Hepatocyte (in vitro differentiated cells): ENCODE measurements at regions not wholly inside any gene's neighbourhood (a gene's known extent, or its start where the extent isn't known, plus 50 kb on each side); places are given as distances from the start of the nearest gene placed in this dataset.
A peak's percentile ranks its signal among the peaks of the same experiment; 100 is the strongest.

Source experiments
- DNase-seq: peaks from one replicate; pipeline ENCODE4 v3.0.0-alpha.2; 2016; ENCODE audit warnings: low spot score
- H2AFZ ChIP-seq: fragments of 200-600 bp; sonication (generic); 2 replicates; pipeline ENCODE4 v1.6.0; 2016; ENCODE audit warnings: antibody characterized with exemption, mild to moderate bottlenecking
- H3K27ac ChIP-seq: fragments of 200-600 bp; sonication (generic); 2 replicates; pipeline ENCODE4 v1.5.1; 2016; ENCODE audit warnings: mild to moderate bottlenecking
- H3K27me3 ChIP-seq: fragments of 200-600 bp; sonication (generic); 2 replicates; pipeline ENCODE4 v1.6.1; 2016
- H3K36me3 ChIP-seq: fragments of 200-600 bp; sonication (generic); replicated peaks from 2 replicates; pipeline ENCODE4 v1.5.1; 2016; ENCODE audit warnings: low read depth; ENCODE audit not compliant: insufficient read depth
- H3K4me1 ChIP-seq: fragments of 200-600 bp; sonication (generic); 2 replicates; pipeline ENCODE4 v1.5.1; 2016; ENCODE audit warnings: mild to moderate bottlenecking, moderate library complexity; ENCODE audit not compliant: insufficient read depth
- H3K4me2 ChIP-seq: fragments of 200-600 bp; sonication (generic); 2 replicates; pipeline ENCODE4 v1.6.0; 2016
- H3K4me3 ChIP-seq: fragments of 200-600 bp; sonication (generic); 2 replicates; pipeline ENCODE4 v1.5.1; 2016; ENCODE audit warnings: mild to moderate bottlenecking
- H3K79me2 ChIP-seq: fragments of 200-600 bp; sonication (generic); 2 replicates; pipeline ENCODE4 v1.6.0; 2017; ENCODE audit warnings: mild to moderate bottlenecking
- H3K9me2 ChIP-seq: fragments of 200-600 bp; sonication (generic); replicated peaks from 2 replicates; pipeline ENCODE4 v1.6.0; 2017; ENCODE audit warnings: mild to moderate bottlenecking; ENCODE audit not compliant: insufficient read depth
- H3K9me3 ChIP-seq: fragments of 200-600 bp; sonication (generic); 2 replicates; pipeline ENCODE4 v1.5.1; 2016; ENCODE audit warnings: low read depth, mild to moderate bottlenecking
- H4K20me1 ChIP-seq: fragments of 200-600 bp; sonication (generic); 2 replicates; pipeline ENCODE4 v1.6.0; 2016; ENCODE audit warnings: mild to moderate bottlenecking; ENCODE audit not compliant: insufficient read depth, poor library complexity, severe bottlenecking
- EZH2 ChIP-seq: fragments of 200-600 bp; sonication (generic); IDR thresholded peaks from 2 replicates; pipeline ENCODE4 v1.6.1; 2016; ENCODE audit warnings: antibody characterized with exemption, mild to moderate bottlenecking, borderline replicate concordance
- EZH2phosphoT487 ChIP-seq: fragments of 200-600 bp; sonication (generic); IDR thresholded peaks from one replicate; pipeline ENCODE4 v1.6.1; 2018; ENCODE audit warnings: antibody characterized with exemption, mild to moderate bottlenecking, low read depth, moderate library complexity; ENCODE audit not compliant: unreplicated experiment, severe bottlenecking
- WGBS: methylation state at CpG from one replicate; pipeline ENCODE4 v1.1.6; 2016; ENCODE audit warnings: low lambda C conversion rate; ENCODE audit errors: missing lambda C conversion rate; 5-methylcytosine and 5-hydroxymethylcytosine counted together
- TF ChIP-seq, protein P1 (sequence below): fragments of 200-600 bp; sonication (generic); IDR thresholded peaks from 2 replicates; pipeline ENCODE4 v1.5.1; 2016; ENCODE audit warnings: antibody characterized with exemption, mild to moderate bottlenecking; ENCODE audit not compliant: poor library complexity

DNA sequence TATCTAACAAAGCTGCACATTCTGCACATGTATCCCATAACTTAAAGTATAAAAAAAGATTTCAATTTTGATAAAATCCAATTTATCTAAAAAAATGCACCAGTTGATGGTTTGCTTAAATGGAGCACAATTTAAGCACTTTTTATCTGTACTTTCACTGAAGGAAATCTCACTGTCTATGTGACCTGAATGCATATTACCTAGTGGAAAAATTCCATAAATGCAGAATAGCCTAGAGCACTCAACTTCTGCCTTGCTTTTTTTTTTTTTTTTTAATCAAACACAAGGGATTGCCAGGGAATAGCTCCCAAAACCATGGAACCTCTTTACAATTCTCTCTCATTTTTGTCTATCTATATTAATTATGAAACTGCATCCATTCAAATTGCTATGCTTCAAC, 80.4 kb downstream of the RFPL4B start:
- Histone ChIP-seq H3K27me3 (no peaks in the 10 kb centered on the region), H3K27ac (no peak overlapping the region), H4K20me1 (no peaks in the 10 kb centered on the region), H3K4me2 (no peak overlapping the region), H3K4me1 (no peaks in the 10 kb centered on the region), H3K79me2 (no peaks in the 10 kb centered on the region), H3K36me3 (no peaks in the 10 kb centered on the region), H3K9me2 (no peaks in the 10 kb centered on the region), H3K9me3 (no peaks in the 10 kb centered on the region), H2AFZ (no peak overlapping the region), H3K4me3 (no peak overlapping the region)
- TF ChIP-seq EZH2phosphoT487 (no peak), EZH2 (no peak)
- TF ChIP-seq, protein P1, sequence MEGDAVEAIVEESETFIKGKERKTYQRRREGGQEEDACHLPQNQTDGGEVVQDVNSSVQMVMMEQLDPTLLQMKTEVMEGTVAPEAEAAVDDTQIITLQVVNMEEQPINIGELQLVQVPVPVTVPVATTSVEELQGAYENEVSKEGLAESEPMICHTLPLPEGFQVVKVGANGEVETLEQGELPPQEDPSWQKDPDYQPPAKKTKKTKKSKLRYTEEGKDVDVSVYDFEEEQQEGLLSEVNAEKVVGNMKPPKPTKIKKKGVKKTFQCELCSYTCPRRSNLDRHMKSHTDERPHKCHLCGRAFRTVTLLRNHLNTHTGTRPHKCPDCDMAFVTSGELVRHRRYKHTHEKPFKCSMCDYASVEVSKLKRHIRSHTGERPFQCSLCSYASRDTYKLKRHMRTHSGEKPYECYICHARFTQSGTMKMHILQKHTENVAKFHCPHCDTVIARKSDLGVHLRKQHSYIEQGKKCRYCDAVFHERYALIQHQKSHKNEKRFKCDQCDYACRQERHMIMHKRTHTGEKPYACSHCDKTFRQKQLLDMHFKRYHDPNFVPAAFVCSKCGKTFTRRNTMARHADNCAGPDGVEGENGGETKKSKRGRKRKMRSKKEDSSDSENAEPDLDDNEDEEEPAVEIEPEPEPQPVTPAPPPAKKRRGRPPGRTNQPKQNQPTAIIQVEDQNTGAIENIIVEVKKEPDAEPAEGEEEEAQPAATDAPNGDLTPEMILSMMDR = no peak
- no peak for DNase-seq

DNA sequence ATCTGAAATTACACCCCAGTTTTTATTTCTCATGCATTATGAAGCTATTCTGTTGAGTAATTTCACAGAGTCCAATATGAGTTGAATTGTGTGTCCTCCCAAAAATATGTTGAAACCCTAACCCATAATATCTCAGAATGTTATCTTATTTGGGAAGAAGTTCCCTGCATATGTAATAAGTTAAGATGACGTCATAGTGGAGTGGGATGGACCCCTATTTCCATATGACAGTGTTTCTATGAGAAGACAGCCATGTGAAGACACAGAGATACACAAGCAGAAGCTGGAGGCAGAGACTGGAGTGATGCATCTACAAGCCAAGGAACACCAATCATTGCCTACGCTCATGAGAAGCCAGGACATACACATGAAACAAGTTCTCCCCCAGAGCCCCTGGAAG, 81.3 kb downstream of the RFPL4B start:
- TF ChIP-seq EZH2 (no peak), EZH2phosphoT487 (no peak)
- TF ChIP-seq, protein P1 = no peak
- Histone ChIP-seq H3K4me3 (no peak overlapping the region), H3K4me2 (no peak overlapping the region), H3K36me3 (no peaks in the 10 kb centered on the region), H3K9me2 (no peaks in the 10 kb centered on the region), H3K79me2 (no peaks in the 10 kb centered on the region), H3K4me1 (no peaks in the 10 kb centered on the region), H3K9me3 (no peaks in the 10 kb centered on the region), H3K27me3 (no peaks in the 10 kb centered on the region), H3K27ac (no peak overlapping the region), H4K20me1 (no peaks in the 10 kb centered on the region), H2AFZ (no peak overlapping the region)
- DNase-seq = no peak
- WGBS = 83% methylated on average over 2 of the region's 2 CpGs

DNA sequence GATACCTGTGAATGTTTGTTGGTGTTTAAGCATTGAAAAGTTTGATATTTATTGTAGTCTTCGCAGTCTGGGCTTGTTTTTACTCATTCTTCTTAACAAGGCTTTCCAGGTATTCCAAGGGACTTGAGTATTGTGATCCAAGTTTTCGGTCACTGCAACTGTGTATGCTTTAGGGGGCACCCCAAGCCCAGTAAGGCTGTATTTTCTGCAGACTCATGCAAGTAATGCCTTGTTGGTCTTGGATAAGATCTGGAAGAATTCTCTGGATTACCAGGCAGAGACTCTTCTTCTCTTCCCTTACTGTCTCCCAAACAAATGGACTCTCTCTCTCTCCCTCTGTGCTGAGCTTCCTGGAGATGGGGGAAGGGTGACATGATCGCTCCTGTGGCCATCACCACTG, 82.1 kb downstream of the RFPL4B start:
- Histone ChIP-seq H3K79me2 (no peaks in the 10 kb centered on the region), H3K9me2 (no peaks in the 10 kb centered on the region), H3K4me1 (no peaks in the 10 kb centered on the region), H3K4me3 (no peak overlapping the region), H4K20me1 (no peaks in the 10 kb centered on the region), H3K36me3 (no peaks in the 10 kb centered on the region), H3K27ac (no peak overlapping the region), H2AFZ (no peak overlapping the region), H3K9me3 (no peaks in the 10 kb centered on the region), H3K4me2 (no peak overlapping the region), H3K27me3 (no peaks in the 10 kb centered on the region)
- TF ChIP-seq, protein P1 = peak; percentile 13
- TF ChIP-seq EZH2 = no peak
- no peak for TF ChIP-seq EZH2phosphoT487
- peak; percentile 19 for DNase-seq
- WGBS = 74% methylated on average over 3 of the region's 3 CpGs

DNA sequence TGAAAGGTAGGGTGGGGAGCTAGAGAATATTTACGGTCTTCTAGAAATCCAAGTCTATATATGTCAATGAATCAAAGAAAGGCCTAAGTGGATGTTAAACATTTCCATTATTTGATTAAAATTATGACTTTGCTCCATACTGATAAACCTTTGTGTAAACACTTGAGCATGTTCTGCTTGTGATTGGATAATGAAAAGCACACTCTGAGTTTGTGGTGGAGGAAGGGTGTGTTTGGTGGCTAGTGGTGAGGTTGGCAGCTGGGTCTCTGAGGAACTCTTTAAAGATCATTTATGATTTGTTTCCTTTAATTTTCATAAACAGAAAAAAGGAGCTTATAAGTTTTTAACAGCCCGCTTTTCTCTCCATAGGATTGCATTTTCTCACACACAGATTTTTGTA, 84.7 kb downstream of the RFPL4B start:
- Histone ChIP-seq H3K4me1 (no peaks in the 10 kb centered on the region), H3K27ac (no peak overlapping the region), H3K9me3 (no peaks in the 10 kb centered on the region), H3K79me2 (no peaks in the 10 kb centered on the region), H3K36me3 (no peaks in the 10 kb centered on the region), H3K9me2 (no peaks in the 10 kb centered on the region), H2AFZ (no peak overlapping the region), H3K27me3 (no peaks in the 10 kb centered on the region), H3K4me2 (no peak overlapping the region), H4K20me1 (no peaks in the 10 kb centered on the region), H3K4me3 (no peak overlapping the region)
- DNase-seq = no peak
- no peak for TF ChIP-seq EZH2phosphoT487
- TF ChIP-seq EZH2 = no peak
- TF ChIP-seq, protein P1 = no peak
- 76% methylated on average over 2 of the region's 2 CpGs for WGBS
